SU-DHL-6 (cell line): ENCODE measurements at regions not wholly inside any gene's neighbourhood (a gene's known extent, or its start where the extent isn't known, plus 50 kb on each side); places are given as distances from the start of the nearest gene placed in this dataset.

Experiments
- EZH2phosphoT487 ChIP-seq: fragments of 200-600 bp; sonication (generic), shearing (Covaris generic); conservative IDR thresholded peaks from 2 replicates; pipeline ENCODE4 v1.6.1; 2018; ENCODE audit warnings: mild to moderate bottlenecking, antibody characterized with exemption, low read length, moderate library complexity, mixed read lengths
- TF ChIP-seq, protein P1 (sequence below): fragments of 200-600 bp; sonication (generic); IDR thresholded peaks from one replicate; pipeline ENCODE4 v1.5.1; 2017; ENCODE audit warnings: antibody characterized with exemption, mild to moderate bottlenecking, low read length, moderate library complexity; ENCODE audit not compliant: insufficient read depth, poor library complexity, severe bottlenecking

DNA sequence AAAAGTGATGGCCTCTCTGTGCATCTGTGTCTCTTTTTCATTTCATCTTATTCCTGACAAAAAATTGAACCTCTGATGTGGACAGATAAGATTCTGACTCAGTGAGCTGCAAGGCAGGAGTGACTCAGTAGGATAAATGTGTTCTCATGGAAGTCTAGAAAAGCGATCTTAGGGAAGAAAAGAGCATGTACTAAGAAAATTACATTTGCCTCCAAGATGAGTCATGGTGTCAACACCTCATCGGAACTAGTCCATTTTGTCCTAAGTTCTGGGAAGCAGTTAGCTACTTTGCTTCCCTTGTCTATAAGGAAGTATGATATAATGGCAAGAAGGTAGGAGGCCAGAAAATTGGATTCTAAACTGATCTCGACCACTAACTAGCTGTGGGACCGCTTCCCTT is 83.5 kb upstream of the AFF2 start:
- TF ChIP-seq, protein P1, sequence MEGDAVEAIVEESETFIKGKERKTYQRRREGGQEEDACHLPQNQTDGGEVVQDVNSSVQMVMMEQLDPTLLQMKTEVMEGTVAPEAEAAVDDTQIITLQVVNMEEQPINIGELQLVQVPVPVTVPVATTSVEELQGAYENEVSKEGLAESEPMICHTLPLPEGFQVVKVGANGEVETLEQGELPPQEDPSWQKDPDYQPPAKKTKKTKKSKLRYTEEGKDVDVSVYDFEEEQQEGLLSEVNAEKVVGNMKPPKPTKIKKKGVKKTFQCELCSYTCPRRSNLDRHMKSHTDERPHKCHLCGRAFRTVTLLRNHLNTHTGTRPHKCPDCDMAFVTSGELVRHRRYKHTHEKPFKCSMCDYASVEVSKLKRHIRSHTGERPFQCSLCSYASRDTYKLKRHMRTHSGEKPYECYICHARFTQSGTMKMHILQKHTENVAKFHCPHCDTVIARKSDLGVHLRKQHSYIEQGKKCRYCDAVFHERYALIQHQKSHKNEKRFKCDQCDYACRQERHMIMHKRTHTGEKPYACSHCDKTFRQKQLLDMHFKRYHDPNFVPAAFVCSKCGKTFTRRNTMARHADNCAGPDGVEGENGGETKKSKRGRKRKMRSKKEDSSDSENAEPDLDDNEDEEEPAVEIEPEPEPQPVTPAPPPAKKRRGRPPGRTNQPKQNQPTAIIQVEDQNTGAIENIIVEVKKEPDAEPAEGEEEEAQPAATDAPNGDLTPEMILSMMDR = no peak
- no peak for TF ChIP-seq EZH2phosphoT487
